ENCODE measurements at regions not wholly inside any gene's neighbourhood (a gene's known extent, or its start where the extent isn't known, plus 50 kb on each side); places are given as distances from the start of the nearest gene placed in this dataset.

- Mint-ChIP-seq H3K4me1 (ENCODE audit: low read depth, unreplicated experiment) (no peaks in the 10 kb centered on the region), H3K36me3 (ENCODE audit: unreplicated experiment) (peaks cover under 1% of the 10 kb centered on the region), H3K4me3 (ENCODE audit: unreplicated experiment) (no peak overlapping the region), H3K27me3 (ENCODE audit: unreplicated experiment) (no peaks in the 10 kb centered on the region), H3K27ac (ENCODE audit: unreplicated experiment) (no peak overlapping the region), H3K9me3 (ENCODE audit: unreplicated experiment) (peaks cover 2% of the 10 kb centered on the region)
- DNase-seq = no peak
- no peak for TF ChIP-seq CTCF (IDR thresholded peaks at IDR 0.05; ENCODE audit: partially characterized antibody, unreplicated experiment)
Observed at GRCh38 chr14:87813211-87813610, 179.8 kb downstream of the GALC start.

GRCh38 chr14:87811246-87811645 lies 181.7 kb downstream of the GALC start:
- Mint-ChIP-seq H3K4me3 (ENCODE audit: unreplicated experiment) (no peak overlapping the region), H3K4me1 (ENCODE audit: low read depth, unreplicated experiment) (no peaks in the 10 kb centered on the region), H3K9me3 (ENCODE audit: unreplicated experiment) (peaks cover 2% of the 10 kb centered on the region), H3K27me3 (ENCODE audit: unreplicated experiment) (no peaks in the 10 kb centered on the region), H3K27ac (ENCODE audit: unreplicated experiment) (no peak overlapping the region), H3K36me3 (ENCODE audit: unreplicated experiment) (no peaks in the 10 kb centered on the region)
- no peak for TF ChIP-seq CTCF (IDR thresholded peaks at IDR 0.05; ENCODE audit: partially characterized antibody, unreplicated experiment)
- no peak for DNase-seq

GRCh38 chr14:87810711-87811110 lies 182.3 kb downstream of the GALC start:
- Mint-ChIP-seq H3K4me1 (ENCODE audit: low read depth, unreplicated experiment) (no peaks in the 10 kb centered on the region), H3K27ac (ENCODE audit: unreplicated experiment) (no peak overlapping the region), H3K27me3 (ENCODE audit: unreplicated experiment) (no peaks in the 10 kb centered on the region), H3K4me3 (ENCODE audit: unreplicated experiment) (no peak overlapping the region), H3K36me3 (ENCODE audit: unreplicated experiment) (no peaks in the 10 kb centered on the region), H3K9me3 (ENCODE audit: unreplicated experiment) (peaks cover 2% of the 10 kb centered on the region)
- DNase-seq = no peak
- TF ChIP-seq CTCF (IDR thresholded peaks at IDR 0.05; ENCODE audit: partially characterized antibody, unreplicated experiment) = no peak

GRCh38 chr14:87809261-87809660 lies 183.7 kb downstream of the GALC start:
- DNase-seq = no peak
- Mint-ChIP-seq H3K27me3 (ENCODE audit: unreplicated experiment) (no peaks in the 10 kb centered on the region), H3K4me3 (ENCODE audit: unreplicated experiment) (no peak overlapping the region)

GRCh38 chr14:87805315-87805723 lies 187.7 kb downstream of the GALC start:
- Mint-ChIP-seq H3K4me3 (ENCODE audit: unreplicated experiment) (no peak overlapping the region), H3K27ac (ENCODE audit: unreplicated experiment) (no peak overlapping the region), H3K27me3 (ENCODE audit: unreplicated experiment) (no peaks in the 10 kb centered on the region), H3K36me3 (ENCODE audit: unreplicated experiment) (peaks cover 5% of the 10 kb centered on the region), H3K4me1 (ENCODE audit: low read depth, unreplicated experiment) (no peaks in the 10 kb centered on the region), H3K9me3 (ENCODE audit: unreplicated experiment) (peaks cover 2% of the 10 kb centered on the region)
- peak; percentile 79 for TF ChIP-seq CTCF (IDR thresholded peaks at IDR 0.05; ENCODE audit: partially characterized antibody, unreplicated experiment)
- peak; percentile 72 for DNase-seq

More at GRCh38 chr14:87809261-87809660, 183.7 kb downstream of the GALC start:
- Mint-ChIP-seq H3K9me3 (ENCODE audit: unreplicated experiment) (peaks cover 2% of the 10 kb centered on the region), H3K27ac (ENCODE audit: unreplicated experiment) (no peak overlapping the region), H3K36me3 (ENCODE audit: unreplicated experiment) (peaks cover 5% of the 10 kb centered on the region), H3K4me1 (ENCODE audit: low read depth, unreplicated experiment) (no peaks in the 10 kb centered on the region)
- TF ChIP-seq CTCF (IDR thresholded peaks at IDR 0.05; ENCODE audit: partially characterized antibody, unreplicated experiment) = no peak

Measured in glutamatergic neuron (in vitro differentiated cells).